ENCODE measurements at regions not wholly inside any gene's neighbourhood (a gene's known extent, or its start where the extent isn't known, plus 50 kb on each side); places are given as distances from the start of the nearest gene placed in this dataset.

DNA sequence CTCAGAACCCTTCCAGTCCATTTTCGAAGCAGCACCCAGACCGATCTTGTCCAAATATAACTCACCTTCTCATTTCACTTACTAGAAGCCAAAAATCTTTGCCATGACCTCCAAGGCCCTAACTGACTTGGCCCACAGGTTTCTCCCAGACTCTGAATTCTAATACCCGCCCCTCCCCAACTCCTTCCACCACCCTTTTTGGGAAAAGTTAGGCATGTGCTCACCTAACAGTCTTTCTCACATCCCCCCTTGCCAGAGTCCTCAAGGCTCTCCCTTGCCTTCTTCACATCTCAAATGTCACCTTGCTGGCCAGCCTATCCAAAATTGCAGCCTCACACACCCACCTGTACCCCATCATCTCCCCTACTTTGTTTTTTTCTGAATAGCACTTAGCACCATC, 369.3 kb downstream of the NXPE2 start (continued):
- no peak for TF ChIP-seq FOXJ3 (CRISPR knock-in tag; IDR thresholded peaks at IDR 0.05)
- TF ChIP-seq RAD21 (IDR thresholded peaks at IDR 0.05; ENCODE audit: low read length): no peak
- TF ChIP-seq, protein P1, sequence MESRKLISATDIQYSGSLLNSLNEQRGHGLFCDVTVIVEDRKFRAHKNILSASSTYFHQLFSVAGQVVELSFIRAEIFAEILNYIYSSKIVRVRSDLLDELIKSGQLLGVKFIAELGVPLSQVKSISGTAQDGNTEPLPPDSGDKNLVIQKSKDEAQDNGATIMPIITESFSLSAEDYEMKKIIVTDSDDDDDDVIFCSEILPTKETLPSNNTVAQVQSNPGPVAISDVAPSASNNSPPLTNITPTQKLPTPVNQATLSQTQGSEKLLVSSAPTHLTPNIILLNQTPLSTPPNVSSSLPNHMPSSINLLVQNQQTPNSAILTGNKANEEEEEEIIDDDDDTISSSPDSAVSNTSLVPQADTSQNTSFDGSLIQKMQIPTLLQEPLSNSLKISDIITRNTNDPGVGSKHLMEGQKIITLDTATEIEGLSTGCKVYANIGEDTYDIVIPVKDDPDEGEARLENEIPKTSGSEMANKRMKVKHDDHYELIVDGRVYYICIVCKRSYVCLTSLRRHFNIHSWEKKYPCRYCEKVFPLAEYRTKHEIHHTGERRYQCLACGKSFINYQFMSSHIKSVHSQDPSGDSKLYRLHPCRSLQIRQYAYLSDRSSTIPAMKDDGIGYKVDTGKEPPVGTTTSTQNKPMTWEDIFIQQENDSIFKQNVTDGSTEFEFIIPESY (IDR thresholded peaks at IDR 0.05; ENCODE audit: borderline replicate concordance, low read depth): no peak

DNA sequence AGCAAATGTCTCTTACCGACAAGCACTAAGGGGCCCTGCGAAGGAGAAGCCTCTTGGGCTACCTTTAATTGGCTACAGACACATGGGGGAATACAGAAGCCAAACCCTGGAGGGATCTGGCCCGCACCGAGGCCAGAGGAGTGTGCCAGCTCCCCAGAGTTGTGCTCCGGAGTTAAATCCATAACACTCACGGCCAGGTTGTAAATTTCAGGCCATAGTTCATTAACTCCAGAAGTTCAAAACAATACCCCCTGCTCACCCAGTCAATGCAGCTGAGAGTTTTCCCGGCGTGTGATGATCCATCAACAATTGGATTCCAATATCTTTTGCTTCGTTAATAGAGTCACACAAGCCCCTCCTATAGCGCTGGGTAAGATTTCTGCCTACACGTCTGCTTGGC, 371.5 kb downstream of the NXPE2 start:
- Histone ChIP-seq H3K79me2 (ENCODE audit: insufficient read depth) (no peaks in the 10 kb centered on the region), H3K9ac (no peak overlapping the region), H2AFZ (ENCODE audit: low read depth) (no peak overlapping the region), H3K4me2 (no peak overlapping the region), H3F3A (replicated peaks; ENCODE audit: insufficient read depth) (no peaks in the 10 kb centered on the region), H3K4me1 (ENCODE audit: control insufficient read depth in 1 of 2, insufficient read depth in 2 of 2, low read depth in 1 of 2, low read length in 1 of 2) (peaks cover 0 to 3% of the 10 kb centered on the region in 2 experiments; a peak in 1 of 4 replicates), H3K27me3 (ENCODE audit: insufficient read depth) (no peaks in the 10 kb centered on the region), H4K20me1 (ENCODE audit: insufficient read depth) (no peaks in the 10 kb centered on the region), H3K9me2 (no peaks in the 10 kb centered on the region), H3K9me3 (no peaks in the 10 kb centered on the region), H3K4me3 (ENCODE audit: low read depth in 2 of 2, low read length in 1 of 2) (no peak overlapping the region), H3K27ac (ENCODE audit: low read depth in 2 of 2, low read length in 1 of 2) (no peak overlapping the region), H3K36me3 (replicated peaks in 1 of 2; ENCODE audit: control insufficient read depth in 1 of 2, insufficient read depth in 2 of 2, low read length in 1 of 2) (no peaks in the 10 kb centered on the region)
- ChIA-PET CTCF (no interaction called here), POLR2A (no interaction called here)
- TF ChIP-seq MEF2A (IDR thresholded peaks at IDR 0.05; ENCODE audit: borderline replicate concordance, low read depth) (no peak), FOSL2 (IDR thresholded peaks at IDR 0.05; ENCODE audit: borderline replicate concordance, low read depth) (no peak), RXRA (IDR thresholded peaks at IDR 0.05; ENCODE audit: borderline replicate concordance, low read depth) (no peak), JUND (IDR thresholded peaks at IDR 0.05) (no peak), POLR2AphosphoS5 (IDR thresholded peaks at IDR 0.05; ENCODE audit: low read depth, low read length) (no peak), FOXJ3 (CRISPR knock-in tag; IDR thresholded peaks at IDR 0.05) (no peak)
- TF ChIP-seq, protein P2, sequence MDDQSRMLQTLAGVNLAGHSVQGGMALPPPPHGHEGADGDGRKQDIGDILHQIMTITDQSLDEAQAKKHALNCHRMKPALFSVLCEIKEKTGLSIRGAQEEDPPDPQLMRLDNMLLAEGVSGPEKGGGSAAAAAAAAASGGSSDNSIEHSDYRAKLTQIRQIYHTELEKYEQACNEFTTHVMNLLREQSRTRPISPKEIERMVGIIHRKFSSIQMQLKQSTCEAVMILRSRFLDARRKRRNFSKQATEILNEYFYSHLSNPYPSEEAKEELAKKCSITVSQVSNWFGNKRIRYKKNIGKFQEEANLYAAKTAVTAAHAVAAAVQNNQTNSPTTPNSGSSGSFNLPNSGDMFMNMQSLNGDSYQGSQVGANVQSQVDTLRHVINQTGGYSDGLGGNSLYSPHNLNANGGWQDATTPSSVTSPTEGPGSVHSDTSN (IDR thresholded peaks at IDR 0.05): no peak
- TF ChIP-seq, protein P1 (IDR thresholded peaks at IDR 0.05; ENCODE audit: borderline replicate concordance, low read depth): no peak
- 53% methylated on average over 10 of the region's 11 CpGs for WGBS (ENCODE audit: low lambda C conversion rate)
- DNase-seq: no peak

DNA sequence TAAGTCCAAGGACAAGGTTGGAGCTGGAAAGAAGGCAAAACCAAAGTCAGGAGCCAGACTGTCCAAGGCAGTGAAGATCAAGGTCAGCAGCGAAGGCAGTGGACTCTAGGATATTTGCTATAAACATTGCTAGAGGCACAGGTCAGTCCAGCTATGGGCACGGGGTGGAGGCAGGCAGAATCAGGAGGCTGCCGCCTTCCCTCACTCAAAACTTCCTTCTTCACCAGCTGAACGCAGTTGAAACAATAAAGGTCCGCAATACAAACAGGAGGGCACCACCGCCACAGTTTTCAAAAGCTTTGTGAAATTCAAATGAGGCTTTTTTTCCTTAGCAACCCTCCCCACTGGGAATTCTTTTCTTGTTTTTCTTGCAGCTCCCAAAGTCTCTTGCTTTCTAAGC, 372.4 kb downstream of the NXPE2 start:
- Histone ChIP-seq H3K4me3 (ENCODE audit: low read depth in 2 of 2, low read length in 1 of 2) (no peak overlapping the region), H3K27ac (ENCODE audit: low read depth in 2 of 2, low read length in 1 of 2) (no peak overlapping the region), H3K9me3 (no peaks in the 10 kb centered on the region), H3K4me2 (no peak overlapping the region), H3K36me3 (replicated peaks in 1 of 2; ENCODE audit: control insufficient read depth in 1 of 2, insufficient read depth in 2 of 2, low read length in 1 of 2) (no peaks in the 10 kb centered on the region), H4K20me1 (ENCODE audit: insufficient read depth) (no peaks in the 10 kb centered on the region), H3K27me3 (ENCODE audit: insufficient read depth) (no peaks in the 10 kb centered on the region), H3K79me2 (ENCODE audit: insufficient read depth) (no peaks in the 10 kb centered on the region), H3K4me1 (ENCODE audit: control insufficient read depth in 1 of 2, insufficient read depth in 2 of 2, low read depth in 1 of 2, low read length in 1 of 2) (no peaks in the 10 kb centered on the region), H2AFZ (ENCODE audit: low read depth) (no peak overlapping the region), H3K9me2 (no peaks in the 10 kb centered on the region), H3F3A (replicated peaks; ENCODE audit: insufficient read depth) (no peaks in the 10 kb centered on the region), H3K9ac (no peak overlapping the region)
- POLR2A ChIA-PET: no interaction called here
- no peak for DNase-seq
- 46% methylated on average over 4 of the region's 6 CpGs for WGBS (ENCODE audit: low lambda C conversion rate)
- CTCF ChIA-PET: no interaction called here
- TF ChIP-seq, protein P2 (IDR thresholded peaks at IDR 0.05): no peak
- TF ChIP-seq NFIC (IDR thresholded peaks at IDR 0.05; ENCODE audit: borderline replicate concordance) (no peak), GABPA (IDR thresholded peaks at IDR 0.05; ENCODE audit: low read depth) (no peak)
- TF ChIP-seq, protein P3, sequence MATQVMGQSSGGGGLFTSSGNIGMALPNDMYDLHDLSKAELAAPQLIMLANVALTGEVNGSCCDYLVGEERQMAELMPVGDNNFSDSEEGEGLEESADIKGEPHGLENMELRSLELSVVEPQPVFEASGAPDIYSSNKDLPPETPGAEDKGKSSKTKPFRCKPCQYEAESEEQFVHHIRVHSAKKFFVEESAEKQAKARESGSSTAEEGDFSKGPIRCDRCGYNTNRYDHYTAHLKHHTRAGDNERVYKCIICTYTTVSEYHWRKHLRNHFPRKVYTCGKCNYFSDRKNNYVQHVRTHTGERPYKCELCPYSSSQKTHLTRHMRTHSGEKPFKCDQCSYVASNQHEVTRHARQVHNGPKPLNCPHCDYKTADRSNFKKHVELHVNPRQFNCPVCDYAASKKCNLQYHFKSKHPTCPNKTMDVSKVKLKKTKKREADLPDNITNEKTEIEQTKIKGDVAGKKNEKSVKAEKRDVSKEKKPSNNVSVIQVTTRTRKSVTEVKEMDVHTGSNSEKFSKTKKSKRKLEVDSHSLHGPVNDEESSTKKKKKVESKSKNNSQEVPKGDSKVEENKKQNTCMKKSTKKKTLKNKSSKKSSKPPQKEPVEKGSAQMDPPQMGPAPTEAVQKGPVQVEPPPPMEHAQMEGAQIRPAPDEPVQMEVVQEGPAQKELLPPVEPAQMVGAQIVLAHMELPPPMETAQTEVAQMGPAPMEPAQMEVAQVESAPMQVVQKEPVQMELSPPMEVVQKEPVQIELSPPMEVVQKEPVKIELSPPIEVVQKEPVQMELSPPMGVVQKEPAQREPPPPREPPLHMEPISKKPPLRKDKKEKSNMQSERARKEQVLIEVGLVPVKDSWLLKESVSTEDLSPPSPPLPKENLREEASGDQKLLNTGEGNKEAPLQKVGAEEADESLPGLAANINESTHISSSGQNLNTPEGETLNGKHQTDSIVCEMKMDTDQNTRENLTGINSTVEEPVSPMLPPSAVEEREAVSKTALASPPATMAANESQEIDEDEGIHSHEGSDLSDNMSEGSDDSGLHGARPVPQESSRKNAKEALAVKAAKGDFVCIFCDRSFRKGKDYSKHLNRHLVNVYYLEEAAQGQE (IDR thresholded peaks at IDR 0.05; ENCODE audit: low read depth, low read length): no peak
- TF ChIP-seq, protein P4, sequence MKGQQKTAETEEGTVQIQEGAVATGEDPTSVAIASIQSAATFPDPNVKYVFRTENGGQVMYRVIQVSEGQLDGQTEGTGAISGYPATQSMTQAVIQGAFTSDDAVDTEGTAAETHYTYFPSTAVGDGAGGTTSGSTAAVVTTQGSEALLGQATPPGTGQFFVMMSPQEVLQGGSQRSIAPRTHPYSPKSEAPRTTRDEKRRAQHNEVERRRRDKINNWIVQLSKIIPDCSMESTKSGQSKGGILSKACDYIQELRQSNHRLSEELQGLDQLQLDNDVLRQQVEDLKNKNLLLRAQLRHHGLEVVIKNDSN (IDR thresholded peaks at IDR 0.05; ENCODE audit: borderline replicate concordance, low read depth): no peak
